ENCODE measurements at regions not wholly inside any gene's neighbourhood (a gene's known extent, or its start where the extent isn't known, plus 50 kb on each side); places are given as distances from the start of the nearest gene placed in this dataset.

DNA sequence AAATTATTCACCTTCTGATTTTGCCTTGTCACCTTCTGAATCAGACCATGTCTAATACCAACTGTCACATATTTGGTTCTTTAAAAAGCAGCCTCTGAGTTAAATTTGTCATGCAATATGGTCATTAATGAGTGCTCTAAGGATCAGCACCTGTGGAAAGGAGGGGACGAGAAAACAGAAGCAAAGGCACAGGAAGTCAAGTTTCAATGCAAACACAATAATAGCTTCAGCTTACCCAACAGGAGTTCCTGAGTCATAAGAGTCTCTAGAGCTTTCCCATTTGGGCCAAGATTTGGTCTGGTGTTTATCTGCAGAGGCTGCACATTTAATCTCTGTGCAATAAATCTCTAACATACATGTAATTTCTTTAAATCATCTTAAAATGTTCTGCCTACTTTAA is 889.8 kb downstream of the CDH8 start:
- H3K9ac ChIP-seq (ENCODE audit: insufficient read depth in 1 of 2, low read depth in 2 of 2, low read length in 2 of 2): no peak overlapping the region
- no peaks in the 10 kb centered on the region for H3K4me1 ChIP-seq (replicated peaks in 1 of 2; ENCODE audit: control insufficient read depth in 2 of 2, insufficient read depth in 2 of 2, low read length in 2 of 2)
- H3K9me1 ChIP-seq (ENCODE audit: control insufficient read depth, insufficient read depth, low read length): no peaks in the 10 kb centered on the region
- H3K9me3 ChIP-seq (replicated peaks; ENCODE audit: control insufficient read depth, insufficient read depth, low read depth, low read length): no peaks in the 10 kb centered on the region
- no TSS peak for BruUV-seq (replicated peaks)
- H3K27me3 ChIP-seq (ENCODE audit: control insufficient read depth in 2 of 2, insufficient read depth in 2 of 2, low read length in 2 of 2): no peaks in the 10 kb centered on the region
- in situ Hi-C loops (cut with MboI): no loop called here
- H2AFZ ChIP-seq (ENCODE audit: low read depth, low read length): no peak overlapping the region
- intact Hi-C loops (cut with micrococcal nuclease): no loop called here
- no peak overlapping the region for H3K27ac ChIP-seq (ENCODE audit: extremely low read depth, low read depth, low read length)
- no peaks in the 10 kb centered on the region for H3K36me3 ChIP-seq (ENCODE audit: control insufficient read depth, insufficient read depth, low read length)
- H4K20me1 ChIP-seq (replicated peaks; ENCODE audit: control insufficient read depth, insufficient read depth, low read length): no peaks in the 10 kb centered on the region
- ATAC-seq: no peak
- H3K4me2 ChIP-seq (ENCODE audit: insufficient read depth, low read length): no peak overlapping the region
- H3K79me2 ChIP-seq (ENCODE audit: control insufficient read depth, insufficient read depth, low read length): no peaks in the 10 kb centered on the region
- FAIRE-seq: no peak
- POLR2A ChIA-PET: no interaction called here
- DNase-seq (ENCODE audit: extremely low read depth in 1 of 4, low spot score in 3 of 4): no peak
- CTCF ChIA-PET (ENCODE audit: low intra/inter-chr PET ratio): no interaction called here
- H3K4me3 ChIP-seq: no peak overlapping the region
- 9% methylated on average over 1 of the region's 1 CpG for WGBS (ENCODE audit: insufficient coverage, low coverage, missing lambda C conversion rate)
- TF ChIP-seq, protein P1, sequence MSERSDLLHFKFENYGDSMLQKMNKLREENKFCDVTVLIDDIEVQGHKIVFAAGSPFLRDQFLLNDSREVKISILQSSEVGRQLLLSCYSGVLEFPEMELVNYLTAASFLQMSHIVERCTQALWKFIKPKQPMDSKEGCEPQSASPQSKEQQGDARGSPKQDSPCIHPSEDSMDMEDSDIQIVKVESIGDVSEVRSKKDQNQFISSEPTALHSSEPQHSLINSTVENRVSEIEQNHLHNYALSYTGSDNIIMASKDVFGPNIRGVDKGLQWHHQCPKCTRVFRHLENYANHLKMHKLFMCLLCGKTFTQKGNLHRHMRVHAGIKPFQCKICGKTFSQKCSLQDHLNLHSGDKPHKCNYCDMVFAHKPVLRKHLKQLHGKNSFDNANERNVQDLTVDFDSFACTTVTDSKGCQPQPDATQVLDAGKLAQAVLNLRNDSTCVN (CRISPR knock-in tag; IDR thresholded peaks at IDR 0.05): no peak
- TF ChIP-seq HMG20B (CRISPR knock-in tag; IDR thresholded peaks at IDR 0.05) (no peak), ZNF507 (tag; conservative IDR thresholded peaks at IDR 0.05) (no peak), ZNF124 (CRISPR knock-in tag; IDR thresholded peaks at IDR 0.05) (no peak), ZNF695 (CRISPR knock-in tag; IDR thresholded peaks at IDR 0.05) (no peak), KLF10 (CRISPR knock-in tag; IDR thresholded peaks at IDR 0.05) (no peak), GABPB2 (CRISPR knock-in tag; conservative IDR thresholded peaks at IDR 0.05) (no peak), NBN (IDR thresholded peaks at IDR 0.05; ENCODE audit: low read depth) (no peak), ZNF431 (CRISPR knock-in tag; IDR thresholded peaks at IDR 0.05) (no peak), CHD2 (IDR thresholded peaks at IDR 0.05; ENCODE audit: low read depth, low read length) (no peak), NCOA4 (IDR thresholded peaks at IDR 0.05; ENCODE audit: partially characterized antibody) (no peak), ZNF224 (CRISPR knock-in tag; IDR thresholded peaks at IDR 0.05) (no peak), SLC30A9 (CRISPR knock-in tag; IDR thresholded peaks at IDR 0.05) (no peak)
- TF ChIP-seq, protein P2, sequence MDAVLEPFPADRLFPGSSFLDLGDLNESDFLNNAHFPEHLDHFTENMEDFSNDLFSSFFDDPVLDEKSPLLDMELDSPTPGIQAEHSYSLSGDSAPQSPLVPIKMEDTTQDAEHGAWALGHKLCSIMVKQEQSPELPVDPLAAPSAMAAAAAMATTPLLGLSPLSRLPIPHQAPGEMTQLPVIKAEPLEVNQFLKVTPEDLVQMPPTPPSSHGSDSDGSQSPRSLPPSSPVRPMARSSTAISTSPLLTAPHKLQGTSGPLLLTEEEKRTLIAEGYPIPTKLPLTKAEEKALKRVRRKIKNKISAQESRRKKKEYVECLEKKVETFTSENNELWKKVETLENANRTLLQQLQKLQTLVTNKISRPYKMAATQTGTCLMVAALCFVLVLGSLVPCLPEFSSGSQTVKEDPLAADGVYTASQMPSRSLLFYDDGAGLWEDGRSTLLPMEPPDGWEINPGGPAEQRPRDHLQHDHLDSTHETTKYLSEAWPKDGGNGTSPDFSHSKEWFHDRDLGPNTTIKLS (IDR thresholded peaks at IDR 0.05; ENCODE audit: borderline replicate concordance, low read depth): no peak
- TF ChIP-seq, protein P3, sequence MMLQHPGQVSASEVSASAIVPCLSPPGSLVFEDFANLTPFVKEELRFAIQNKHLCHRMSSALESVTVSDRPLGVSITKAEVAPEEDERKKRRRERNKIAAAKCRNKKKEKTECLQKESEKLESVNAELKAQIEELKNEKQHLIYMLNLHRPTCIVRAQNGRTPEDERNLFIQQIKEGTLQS (IDR thresholded peaks at IDR 0.05): no peak
- TF ChIP-seq, protein P3 (CRISPR knock-in tag; conservative IDR thresholded peaks at IDR 0.05): no peak
- TF ChIP-seq, protein P4, sequence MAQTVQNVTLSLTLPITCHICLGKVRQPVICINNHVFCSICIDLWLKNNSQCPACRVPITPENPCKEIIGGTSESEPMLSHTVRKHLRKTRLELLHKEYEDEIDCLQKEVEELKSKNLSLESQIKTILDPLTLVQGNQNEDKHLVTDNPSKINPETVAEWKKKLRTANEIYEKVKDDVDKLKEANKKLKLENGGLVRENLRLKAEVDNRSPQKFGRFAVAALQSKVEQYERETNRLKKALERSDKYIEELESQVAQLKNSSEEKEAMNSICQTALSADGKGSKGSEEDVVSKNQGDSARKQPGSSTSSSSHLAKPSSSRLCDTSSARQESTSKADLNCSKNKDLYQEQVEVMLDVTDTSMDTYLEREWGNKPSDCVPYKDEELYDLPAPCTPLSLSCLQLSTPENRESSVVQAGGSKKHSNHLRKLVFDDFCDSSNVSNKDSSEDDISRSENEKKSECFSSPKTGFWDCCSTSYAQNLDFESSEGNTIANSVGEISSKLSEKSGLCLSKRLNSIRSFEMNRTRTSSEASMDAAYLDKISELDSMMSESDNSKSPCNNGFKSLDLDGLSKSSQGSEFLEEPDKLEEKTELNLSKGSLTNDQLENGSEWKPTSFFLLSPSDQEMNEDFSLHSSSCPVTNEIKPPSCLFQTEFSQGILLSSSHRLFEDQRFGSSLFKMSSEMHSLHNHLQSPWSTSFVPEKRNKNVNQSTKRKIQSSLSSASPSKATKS (CRISPR knock-in tag; IDR thresholded peaks at IDR 0.05): no peak
